ENCODE measurements at regions not wholly inside any gene's neighbourhood (a gene's known extent, or its start where the extent isn't known, plus 50 kb on each side); places are given as distances from the start of the nearest gene placed in this dataset.

GRCh38 chr11:15830741-15831428 lies 525.5 kb downstream of the SOX6 start:
- Histone ChIP-seq H3K27me3 (no peaks in the 10 kb centered on the region), H3K4me3 (no peak overlapping the region), H3K36me3 (no peaks in the 10 kb centered on the region), H3K4me1 (peaks cover 0 to 4% (median 0%) of the 10 kb centered on the region in 3 donors), H3K27ac (no peak overlapping the region), H3K9me3 (no peaks in the 10 kb centered on the region)
- FAIRE-seq (no peak), ATAC-seq (no peak), DNase-seq (no peak)
- TF ChIP-seq CTCF (IDR thresholded peaks at IDR 0.05): no peak
- intact Hi-C loops (cut with DNase I): no loop called here
- 76 to 82% methylated on average over 9 of the region's 9 CpGs for WGBS, 2 donors

GRCh38 chr11:15835788-15836411 lies 520.4 kb downstream of the SOX6 start:
- peak overlapping the region in 2 of 4 donors; percentile 19 to 51 for H3K27ac ChIP-seq
- intact Hi-C loops (cut with DNase I): no loop called here
- no peaks in the 10 kb centered on the region for H3K36me3 ChIP-seq
- H3K9me3 ChIP-seq: no peaks in the 10 kb centered on the region
- FAIRE-seq (no peak), DNase-seq (no peak), ATAC-seq (peak in 1 of 4 donors; percentile 24)
- TF ChIP-seq CTCF (IDR thresholded peaks at IDR 0.05): no peak
- 78 to 85% methylated on average over 7 of the region's 7 CpGs for WGBS, 2 donors
- H3K4me1 ChIP-seq: no peaks in the 10 kb centered on the region
- no peak overlapping the region for H3K4me3 ChIP-seq
- H3K27me3 ChIP-seq: no peaks in the 10 kb centered on the region

GRCh38 chr11:15836795-15837194 lies 519.6 kb downstream of the SOX6 start:
- H3K9me3 ChIP-seq: no peaks in the 10 kb centered on the region
- DNase-seq (no peak), FAIRE-seq (no peak), ATAC-seq (no peak)
- intact Hi-C loops (cut with DNase I): no loop called here
- H3K36me3 ChIP-seq: no peaks in the 10 kb centered on the region
- no peak for TF ChIP-seq CTCF (IDR thresholded peaks at IDR 0.05)
- H3K27me3 ChIP-seq: no peaks in the 10 kb centered on the region
- 52 to 63% methylated on average over 1 of the region's 1 CpG for WGBS, 2 donors
- H3K27ac ChIP-seq: no peak overlapping the region
- no peaks in the 10 kb centered on the region for H3K4me1 ChIP-seq
- H3K4me3 ChIP-seq: no peak overlapping the region

- intact Hi-C loops (cut with DNase I): no loop called here
Observed at GRCh38 chr11:15837901-15838489, 518.4 kb downstream of the SOX6 start.

More at GRCh38 chr11:15837901-15838489, 518.4 kb downstream of the SOX6 start:
- FAIRE-seq (peak; percentile 53), ATAC-seq (peak; percentile 48 to 73 (median 68)), DNase-seq (no peak)
- Histone ChIP-seq H3K36me3 (no peaks in the 10 kb centered on the region), H3K4me1 (no peaks in the 10 kb centered on the region), H3K27me3 (no peaks in the 10 kb centered on the region), H3K4me3 (no peak overlapping the region), H3K9me3 (no peaks in the 10 kb centered on the region), H3K27ac (peak overlapping the region in 2 of 4 donors; percentile 57 to 58)
- WGBS, 2 donors: 93 to 98% methylated on average over 4 of the region's 4 CpGs
- TF ChIP-seq CTCF (IDR thresholded peaks at IDR 0.05): no peak
